ENCODE measurements at regions not wholly inside any gene's neighbourhood (a gene's known extent, or its start where the extent isn't known, plus 50 kb on each side); places are given as distances from the start of the nearest gene placed in this dataset.

GRCh38 chr9:135032868-135033460 is 54.5 kb upstream of the OLFM1 start:
- H3K4me1 ChIP-seq (ENCODE audit: low read length): 0 out of 2 replicates have a peak, but pooled peaks cover 4% of the 10 kb centered on the region
- no peak overlapping the region for H3K27ac ChIP-seq (ENCODE audit: low read length)
- H3K4me3 ChIP-seq (ENCODE audit: low read length): no peak overlapping the region
- no peak overlapping the region for H2AFZ ChIP-seq (ENCODE audit: low read depth, low read length)
- TF ChIP-seq CTCF (IDR thresholded peaks at IDR 0.05; ENCODE audit: low read depth, low read length): no peak
- no peak for TF ChIP-seq EZH2phosphoT487 (IDR thresholded peaks at IDR 0.05; ENCODE audit: low read depth)
- H3K4me2 ChIP-seq (ENCODE audit: low read length): no peak overlapping the region
- H3K9me3 ChIP-seq (ENCODE audit: insufficient read depth, low read length): no peaks in the 10 kb centered on the region
- no peak overlapping the region for H3K9ac ChIP-seq (ENCODE audit: low read length)
- H3K79me2 ChIP-seq (ENCODE audit: low read length): no peaks in the 10 kb centered on the region
- H3K36me3 ChIP-seq (replicated peaks; ENCODE audit: low read depth, low read length): no peaks in the 10 kb centered on the region
- H3K27me3 ChIP-seq (ENCODE audit: low read depth, low read length): peaks cover 3% of the 10 kb centered on the region
- no peaks in the 10 kb centered on the region for H4K20me1 ChIP-seq (ENCODE audit: insufficient read depth, low read length)

- TF ChIP-seq CTCF (IDR thresholded peaks at IDR 0.05; ENCODE audit: low read depth, low read length) (no peak), EZH2phosphoT487 (IDR thresholded peaks at IDR 0.05; ENCODE audit: low read depth) (no peak)
- Histone ChIP-seq H3K4me1 (ENCODE audit: low read length) (0 out of 2 replicates have a peak, but pooled peaks cover 4% of the 10 kb centered on the region), H3K27ac (ENCODE audit: low read length) (no peak overlapping the region), H4K20me1 (ENCODE audit: insufficient read depth, low read length) (no peaks in the 10 kb centered on the region), H3K4me2 (ENCODE audit: low read length) (no peak overlapping the region), H3K4me3 (ENCODE audit: low read length) (no peak overlapping the region), H3K9ac (ENCODE audit: low read length) (no peak overlapping the region), H2AFZ (ENCODE audit: low read depth, low read length) (no peak overlapping the region), H3K79me2 (ENCODE audit: low read length) (no peaks in the 10 kb centered on the region), H3K36me3 (replicated peaks; ENCODE audit: low read depth, low read length) (no peaks in the 10 kb centered on the region), H3K27me3 (ENCODE audit: low read depth, low read length) (peaks cover 7% of the 10 kb centered on the region), H3K9me3 (ENCODE audit: insufficient read depth, low read length) (no peaks in the 10 kb centered on the region)
Observed at GRCh38 chr9:135033487-135033886, 54.0 kb upstream of the OLFM1 start.

- no peak overlapping the region for H2AFZ ChIP-seq (ENCODE audit: low read depth, low read length)
- peaks cover 7% of the 10 kb centered on the region for H3K27me3 ChIP-seq (ENCODE audit: low read depth, low read length)
- H3K36me3 ChIP-seq (replicated peaks; ENCODE audit: low read depth, low read length): no peaks in the 10 kb centered on the region
- no peak overlapping the region for H3K4me3 ChIP-seq (ENCODE audit: low read length)
- no peak overlapping the region for H3K9ac ChIP-seq (ENCODE audit: low read length)
- 0 out of 2 replicates have a peak, but pooled peaks cover 4% of the 10 kb centered on the region for H3K4me1 ChIP-seq (ENCODE audit: low read length)
- no peaks in the 10 kb centered on the region for H4K20me1 ChIP-seq (ENCODE audit: insufficient read depth, low read length)
- H3K79me2 ChIP-seq (ENCODE audit: low read length): no peaks in the 10 kb centered on the region
- TF ChIP-seq CTCF (IDR thresholded peaks at IDR 0.05; ENCODE audit: low read depth, low read length): no peak
- TF ChIP-seq EZH2phosphoT487 (IDR thresholded peaks at IDR 0.05; ENCODE audit: low read depth): no peak
- H3K4me2 ChIP-seq (ENCODE audit: low read length): no peak overlapping the region
- H3K9me3 ChIP-seq (ENCODE audit: insufficient read depth, low read length): no peaks in the 10 kb centered on the region
- H3K27ac ChIP-seq (ENCODE audit: low read length): no peak overlapping the region
Observed at GRCh38 chr9:135034106-135034505, 53.4 kb upstream of the OLFM1 start.

GRCh38 chr9:135035781-135036760 is 51.4 kb upstream of the OLFM1 start:
- no peak overlapping the region for H3K27ac ChIP-seq (ENCODE audit: low read length)
- peaks cover 17% of the 10 kb centered on the region for H3K27me3 ChIP-seq (ENCODE audit: low read depth, low read length)
- H2AFZ ChIP-seq (ENCODE audit: low read depth, low read length): no peak overlapping the region
- no peaks in the 10 kb centered on the region for H3K79me2 ChIP-seq (ENCODE audit: low read length)
- H3K9ac ChIP-seq (ENCODE audit: low read length): no peak overlapping the region
- H3K4me1 ChIP-seq (ENCODE audit: low read length): no peaks in the 10 kb centered on the region
- no peaks in the 10 kb centered on the region for H4K20me1 ChIP-seq (ENCODE audit: insufficient read depth, low read length)
- no peak overlapping the region for H3K4me2 ChIP-seq (ENCODE audit: low read length)
- H3K9me3 ChIP-seq (ENCODE audit: insufficient read depth, low read length): no peaks in the 10 kb centered on the region
- H3K4me3 ChIP-seq (ENCODE audit: low read length): no peak overlapping the region
- no peak for TF ChIP-seq EZH2phosphoT487 (IDR thresholded peaks at IDR 0.05; ENCODE audit: low read depth)
- no peak for TF ChIP-seq CTCF (IDR thresholded peaks at IDR 0.05; ENCODE audit: low read depth, low read length)
- no peaks in the 10 kb centered on the region for H3K36me3 ChIP-seq (replicated peaks; ENCODE audit: low read depth, low read length)

All from OCI-LY3 (cell line).